ENCODE measurements at regions not wholly inside any gene's neighbourhood (a gene's known extent, or its start where the extent isn't known, plus 50 kb on each side); places are given as distances from the start of the nearest gene placed in this dataset.

DNA sequence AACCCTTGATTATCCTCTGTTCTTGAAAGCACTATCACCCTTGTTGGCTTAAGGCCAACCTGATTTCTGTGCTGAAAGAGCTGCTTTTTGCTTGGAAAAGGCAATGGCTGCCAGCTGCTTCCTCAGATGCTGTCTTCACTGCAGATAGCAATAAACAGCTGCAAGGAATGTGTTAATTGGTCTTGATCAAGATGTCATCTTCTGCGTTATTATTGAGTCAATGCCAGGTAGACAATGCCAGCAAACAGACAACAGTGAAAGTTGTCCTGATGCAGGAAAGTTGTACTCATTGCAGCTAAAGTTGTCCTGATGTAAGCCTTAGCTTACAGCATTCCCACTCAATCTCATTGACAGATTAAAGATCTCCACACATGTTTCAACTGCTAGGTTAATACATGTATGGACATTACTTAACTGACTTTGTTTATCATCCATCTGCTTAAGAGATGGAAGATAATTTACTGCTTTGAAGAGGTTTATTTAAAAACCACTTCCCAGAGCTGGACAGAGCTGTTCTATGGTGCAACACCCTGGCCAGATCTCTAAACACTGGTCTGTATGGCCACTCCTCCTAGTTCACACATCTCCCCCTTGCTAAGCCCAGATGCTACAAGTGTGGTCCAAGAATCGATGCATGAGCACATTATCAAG is 251.0 kb upstream of the MCTP2 start:
- Histone ChIP-seq H3K27ac (no peak overlapping the region), H3K36me3 (replicated peaks) (no peaks in the 10 kb centered on the region), H3K4me3 (ENCODE audit: low read depth, low read length) (no peak overlapping the region), H3K27me3 (replicated peaks) (no peaks in the 10 kb centered on the region)
- TF ChIP-seq, protein P1, sequence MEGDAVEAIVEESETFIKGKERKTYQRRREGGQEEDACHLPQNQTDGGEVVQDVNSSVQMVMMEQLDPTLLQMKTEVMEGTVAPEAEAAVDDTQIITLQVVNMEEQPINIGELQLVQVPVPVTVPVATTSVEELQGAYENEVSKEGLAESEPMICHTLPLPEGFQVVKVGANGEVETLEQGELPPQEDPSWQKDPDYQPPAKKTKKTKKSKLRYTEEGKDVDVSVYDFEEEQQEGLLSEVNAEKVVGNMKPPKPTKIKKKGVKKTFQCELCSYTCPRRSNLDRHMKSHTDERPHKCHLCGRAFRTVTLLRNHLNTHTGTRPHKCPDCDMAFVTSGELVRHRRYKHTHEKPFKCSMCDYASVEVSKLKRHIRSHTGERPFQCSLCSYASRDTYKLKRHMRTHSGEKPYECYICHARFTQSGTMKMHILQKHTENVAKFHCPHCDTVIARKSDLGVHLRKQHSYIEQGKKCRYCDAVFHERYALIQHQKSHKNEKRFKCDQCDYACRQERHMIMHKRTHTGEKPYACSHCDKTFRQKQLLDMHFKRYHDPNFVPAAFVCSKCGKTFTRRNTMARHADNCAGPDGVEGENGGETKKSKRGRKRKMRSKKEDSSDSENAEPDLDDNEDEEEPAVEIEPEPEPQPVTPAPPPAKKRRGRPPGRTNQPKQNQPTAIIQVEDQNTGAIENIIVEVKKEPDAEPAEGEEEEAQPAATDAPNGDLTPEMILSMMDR (IDR thresholded peaks at IDR 0.05; ENCODE audit: low read depth, low read length, missing control alignments) = no peak
- DNase-seq = no peak
- in situ Hi-C loops (cut with HindIII; ENCODE audit: low pct_ligation_motif_present, low sequenced_read_pairs) = no loop called here

DNA sequence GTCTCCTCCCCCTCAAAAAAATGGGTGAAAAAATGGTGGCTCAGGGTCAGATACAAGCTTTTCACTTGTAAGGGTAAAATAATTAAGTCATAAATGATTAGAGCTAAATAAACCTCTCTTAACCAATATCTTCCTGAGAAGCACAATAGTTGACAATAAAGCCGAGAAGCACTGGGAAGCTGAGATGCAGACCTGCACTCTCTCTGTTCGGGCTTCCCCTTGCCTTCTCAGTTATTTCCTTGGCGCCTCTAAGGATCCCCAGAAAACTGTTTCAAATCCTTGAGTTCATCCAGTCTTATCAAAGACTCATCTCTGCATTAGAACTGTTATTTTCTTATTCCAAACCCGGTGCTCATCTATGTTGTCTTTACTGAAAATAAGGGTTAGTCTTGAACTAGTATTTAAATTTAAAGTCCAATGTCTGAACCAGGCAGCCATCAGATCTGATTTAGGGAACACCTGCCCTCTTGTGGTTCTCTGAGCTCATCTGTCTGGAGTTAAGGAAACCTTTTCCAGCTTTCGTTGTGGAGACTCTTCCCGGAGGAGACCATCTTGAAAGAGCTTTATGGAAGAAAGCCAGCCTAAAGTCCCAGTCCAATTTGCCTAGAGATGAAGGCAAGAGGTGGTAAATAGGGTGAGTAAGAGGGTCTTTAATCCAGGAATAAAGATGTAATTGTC is 256.4 kb upstream of the MCTP2 start:
- Histone ChIP-seq H3K27me3 (replicated peaks) (no peaks in the 10 kb centered on the region), H3K27ac (no peak overlapping the region), H3K36me3 (replicated peaks) (no peaks in the 10 kb centered on the region), H3K4me3 (ENCODE audit: low read depth, low read length) (no peak overlapping the region)
- DNase-seq = peak; percentile 35
- TF ChIP-seq, protein P1 (IDR thresholded peaks at IDR 0.05; ENCODE audit: low read depth, low read length, missing control alignments) = peak; percentile 59
- in situ Hi-C loops (cut with HindIII; ENCODE audit: low pct_ligation_motif_present, low sequenced_read_pairs) = no loop called here

DNA sequence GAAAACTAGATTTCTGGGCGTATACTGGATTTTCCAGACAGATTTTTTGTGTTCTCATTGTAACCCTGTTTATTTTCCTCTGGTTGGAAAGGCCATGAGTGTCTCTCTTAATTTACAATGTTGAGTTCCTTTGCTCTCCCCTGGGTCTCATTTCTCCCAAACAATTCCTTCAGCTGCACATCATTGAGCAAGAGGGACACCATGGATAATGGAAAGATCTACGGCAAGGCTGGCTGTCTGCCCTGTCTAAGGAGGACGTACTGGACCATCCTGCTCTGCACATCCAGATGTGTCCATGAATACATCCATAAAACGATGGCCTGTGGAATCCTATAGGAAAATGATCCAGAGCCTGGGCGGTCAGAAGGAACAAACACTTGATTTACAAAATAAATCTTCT is 258.1 kb upstream of the MCTP2 start:
- H3K4me3 ChIP-seq (ENCODE audit: low read depth, low read length) = no peak overlapping the region
- in situ Hi-C loops (cut with HindIII; ENCODE audit: low pct_ligation_motif_present, low sequenced_read_pairs) = no loop called here
- no peaks in the 10 kb centered on the region for H3K36me3 ChIP-seq (replicated peaks)
- H3K27ac ChIP-seq = no peak overlapping the region
- TF ChIP-seq, protein P1 (IDR thresholded peaks at IDR 0.05; ENCODE audit: low read depth, low read length, missing control alignments) = no peak
- no peaks in the 10 kb centered on the region for H3K27me3 ChIP-seq (replicated peaks)
- DNase-seq = no peak

DNA sequence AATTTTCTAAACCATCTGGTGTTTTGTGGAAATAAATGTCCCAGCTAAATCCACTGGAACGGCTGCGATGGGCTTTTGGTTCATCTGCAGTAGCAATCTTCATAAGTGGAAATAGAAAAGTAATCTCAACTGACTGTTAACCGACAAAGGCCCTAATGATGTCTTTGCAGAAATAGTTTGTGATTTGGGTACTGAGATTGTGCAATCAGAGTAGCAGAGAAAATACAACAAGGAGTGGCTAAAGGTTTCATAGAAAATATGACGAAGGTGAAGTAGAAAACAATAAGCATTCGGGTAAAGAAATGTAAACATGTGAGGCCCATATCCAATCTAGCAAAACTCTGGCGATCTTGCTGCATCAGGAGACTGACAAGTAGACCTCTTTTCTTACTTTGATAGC is 262.6 kb upstream of the MCTP2 start:
- Histone ChIP-seq H3K36me3 (replicated peaks) (no peaks in the 10 kb centered on the region), H3K27ac (no peak overlapping the region), H3K4me3 (ENCODE audit: low read depth, low read length) (no peak overlapping the region), H3K27me3 (replicated peaks) (no peaks in the 10 kb centered on the region)
- in situ Hi-C loops (cut with HindIII; ENCODE audit: low pct_ligation_motif_present, low sequenced_read_pairs) = no loop called here
- DNase-seq = no peak
- TF ChIP-seq, protein P1 (IDR thresholded peaks at IDR 0.05; ENCODE audit: low read depth, low read length, missing control alignments) = no peak

DNA sequence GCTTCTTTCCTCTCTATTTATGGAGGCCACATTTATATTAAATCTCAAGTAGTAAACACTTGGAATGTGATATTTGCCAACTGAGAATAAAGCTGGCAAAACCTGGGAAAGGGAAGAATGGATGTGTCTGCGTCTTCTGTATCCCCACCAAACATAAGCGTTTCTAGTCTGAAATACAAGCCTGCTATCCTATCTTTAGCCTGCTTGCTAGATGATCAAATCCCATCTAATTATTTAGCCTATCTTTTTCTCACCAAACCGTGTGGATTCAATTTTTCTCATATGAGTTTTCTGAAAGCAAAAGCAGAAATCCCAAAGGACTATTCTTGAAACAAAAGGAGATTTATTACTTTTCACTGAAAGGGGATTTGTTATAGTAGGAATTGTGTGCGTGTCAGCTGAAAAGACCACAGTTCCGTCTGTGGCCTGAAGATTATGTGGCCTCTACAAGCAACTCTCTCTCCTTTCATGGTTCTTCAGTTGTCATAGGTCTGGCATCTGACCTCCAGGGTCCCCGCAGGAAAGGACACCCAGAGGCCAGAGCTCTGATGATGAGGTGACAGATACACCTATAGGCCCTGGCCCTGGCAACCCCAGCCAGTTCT is 266.0 kb upstream of the MCTP2 start:
- no peak overlapping the region for H3K27ac ChIP-seq
- TF ChIP-seq, protein P1 (IDR thresholded peaks at IDR 0.05; ENCODE audit: low read depth, low read length, missing control alignments) = no peak
- no peaks in the 10 kb centered on the region for H3K36me3 ChIP-seq (replicated peaks)
- no peaks in the 10 kb centered on the region for H3K27me3 ChIP-seq (replicated peaks)
- no peak for DNase-seq
- no peak overlapping the region for H3K4me3 ChIP-seq (ENCODE audit: low read depth, low read length)
- in situ Hi-C loops (cut with HindIII; ENCODE audit: low pct_ligation_motif_present, low sequenced_read_pairs) = no loop called here

Data from brain microvascular endothelial cell (primary cell).